Thyroid gland (tissue), 4 donors: ENCODE measurements at regions not wholly inside any gene's neighbourhood (a gene's known extent, or its start where the extent isn't known, plus 50 kb on each side); places are given as distances from the start of the nearest gene placed in this dataset.

Experiments
- DNase-seq, 2 donors: peaks; one replicate each; pipeline ENCODE4 v3.0.0-alpha.2; 2019
- H3K27ac ChIP-seq, 3 donors: fragments of 200-600 bp; sonication (generic); 1 replicate in 2 of 3; 2 replicates in 1 of 3; pipeline ENCODE4 v1.5.1; 2016 to 2019; ENCODE audit warnings: mild to moderate bottlenecking in 1 of 3, moderate library complexity in 1 of 3
- H3K27me3 ChIP-seq: fragments of 200-600 bp; sonication (generic); one replicate; pipeline ENCODE4 v1.5.1; 2019
- H3K36me3 ChIP-seq, 2 donors: fragments of 200-600 bp; sonication (generic); one replicate each; pipeline ENCODE4 v1.5.1; 2016 to 2019
- H3K4me1 ChIP-seq, 2 donors: fragments of 200-600 bp; sonication (generic); one replicate each; pipeline ENCODE4 v1.5.1; 2017 to 2019
- H3K4me3 ChIP-seq, 3 donors: fragments of 200-600 bp; sonication (generic); replicated peaks in 1 of 3; 1 replicate in 2 of 3; 2 replicates in 1 of 3; pipeline ENCODE4 v1.5.1; 2016; ENCODE audit warnings: mild to moderate bottlenecking in 1 of 3
- H3K9me3 ChIP-seq: fragments of 200-600 bp; sonication (generic); one replicate; pipeline ENCODE4 v1.5.1; 2017
- CTCF ChIP-seq, 6 experiments: fragments of 200-600 bp in 3 of 6; fragments of 450-650 bp in 3 of 6; sonication (generic) in 3 of 6; IDR thresholded peaks; one replicate each; pipeline ENCODE4 v1.5.1; 2016 to 2019; ENCODE audit warnings: antibody characterized with exemption in 6 of 6, mild to moderate bottlenecking in 2 of 6, inconsistent platforms in 1 of 6, moderate library complexity in 1 of 6
- POLR2A ChIP-seq, 2 donors: fragments of 450-650 bp; IDR thresholded peaks; one replicate each; pipeline ENCODE4 v1.6.1; 2017; ENCODE audit warnings: antibody characterized with exemption in 2 of 2, mild to moderate bottlenecking in 2 of 2, moderate library complexity in 1 of 2
- WGBS, 2 donors: methylation state at CpG; one replicate each; pipeline ENCODE4 v1.1.5; 2017; 5-methylcytosine and 5-hydroxymethylcytosine counted together
- intact Hi-C: fragments of 100-400 bp; cut with DNase I; formaldehyde crosslinking; loops from one replicate; pipeline ENCODE4 v1.15.1; 2023

- H3K36me3 ChIP-seq: no peaks in the 10 kb centered on the region
- H3K4me1 ChIP-seq: no peaks in the 10 kb centered on the region
- H3K27me3 ChIP-seq: no peaks in the 10 kb centered on the region
- TF ChIP-seq POLR2A (IDR thresholded peaks at IDR 0.05): no peak
- no peak for TF ChIP-seq CTCF (IDR thresholded peaks at IDR 0.05)
- H3K9me3 ChIP-seq: no peaks in the 10 kb centered on the region
- 74% methylated on average over 18 to 20 of the region's 20 CpGs for WGBS, 2 donors
- DNase-seq: peak in 1 of 2 donors; percentile 3
- intact Hi-C loops: no loop called here
- no peak overlapping the region for H3K27ac ChIP-seq
- no peak overlapping the region for H3K4me3 ChIP-seq
These were observed 272.7 kb upstream of the DIO3 start for GRCh38 chr14:101288436-101289229.

- 84 to 92% methylated on average over 13 of the region's 13 CpGs for WGBS, 2 donors
- intact Hi-C loops: no loop called here
- no peak for TF ChIP-seq POLR2A (IDR thresholded peaks at IDR 0.05)
- no peak for TF ChIP-seq CTCF (IDR thresholded peaks at IDR 0.05)
- Histone ChIP-seq H3K36me3 (no peaks in the 10 kb centered on the region), H3K4me3 (no peak overlapping the region), H3K9me3 (no peaks in the 10 kb centered on the region), H3K4me1 (no peaks in the 10 kb centered on the region), H3K27ac (no peak overlapping the region), H3K27me3 (no peaks in the 10 kb centered on the region)
- no peak for DNase-seq
These were observed 272.0 kb upstream of the DIO3 start for GRCh38 chr14:101289230-101289690.

- no peak for DNase-seq
- Histone ChIP-seq H3K4me3 (no peak overlapping the region), H3K27ac (no peak overlapping the region), H3K9me3 (no peaks in the 10 kb centered on the region), H3K27me3 (no peaks in the 10 kb centered on the region), H3K4me1 (no peaks in the 10 kb centered on the region), H3K36me3 (no peaks in the 10 kb centered on the region)
- TF ChIP-seq POLR2A (IDR thresholded peaks at IDR 0.05) (no peak), CTCF (IDR thresholded peaks at IDR 0.05) (no peak)
- intact Hi-C loops: no loop called here
- WGBS, 2 donors: 63 to 68% methylated on average over 4 to 7 of the region's 7 CpGs
These were observed 271.4 kb upstream of the DIO3 start for GRCh38 chr14:101289911-101290310.

- TF ChIP-seq POLR2A (IDR thresholded peaks at IDR 0.05): no peak
- no peak for TF ChIP-seq CTCF (IDR thresholded peaks at IDR 0.05)
- intact Hi-C loops: no loop called here
- no peak for DNase-seq
- no peak overlapping the region for H3K4me3 ChIP-seq
- no peaks in the 10 kb centered on the region for H3K36me3 ChIP-seq
- H3K4me1 ChIP-seq: no peaks in the 10 kb centered on the region
- no peaks in the 10 kb centered on the region for H3K27me3 ChIP-seq
- no peaks in the 10 kb centered on the region for H3K9me3 ChIP-seq
- WGBS, 2 donors: 71 to 75% methylated on average over 6 of the region's 6 CpGs
- H3K27ac ChIP-seq: no peak overlapping the region
These were observed 270.7 kb upstream of the DIO3 start for GRCh38 chr14:101290611-101291010.

DNA sequence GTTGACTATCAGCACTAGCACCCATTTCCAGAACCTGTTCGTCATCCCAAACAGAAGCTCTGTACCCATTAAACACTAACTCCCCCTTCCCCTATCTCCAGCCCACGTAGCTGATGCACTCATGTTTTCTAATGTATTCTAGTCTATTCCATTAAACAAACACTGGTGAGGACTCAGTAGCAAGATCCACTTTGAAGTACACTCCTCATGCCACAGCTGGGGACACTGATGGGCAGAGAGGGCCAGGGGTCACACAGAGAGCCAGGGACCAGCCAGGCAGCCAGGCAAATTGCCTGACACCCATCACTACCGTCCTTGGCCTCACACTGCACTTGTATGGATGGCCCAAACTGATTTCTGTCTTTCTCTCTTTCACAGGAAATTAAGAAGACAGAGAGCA, 269.9 kb upstream of the DIO3 start:
- intact Hi-C loops: no loop called here
- 47 to 54% methylated on average over 3 of the region's 3 CpGs for WGBS, 2 donors

More for the DNA sequence above, 269.9 kb upstream of the DIO3 start:
- TF ChIP-seq POLR2A (IDR thresholded peaks at IDR 0.05) (no peak), CTCF (IDR thresholded peaks at IDR 0.05) (no peak)
- Histone ChIP-seq H3K27me3 (no peaks in the 10 kb centered on the region), H3K9me3 (no peaks in the 10 kb centered on the region), H3K4me3 (no peak overlapping the region), H3K4me1 (no peaks in the 10 kb centered on the region), H3K27ac (no peak overlapping the region), H3K36me3 (no peaks in the 10 kb centered on the region)
- DNase-seq: no peak
